ENCODE measurements at regions not wholly inside any gene's neighbourhood (a gene's known extent, or its start where the extent isn't known, plus 50 kb on each side); places are given as distances from the start of the nearest gene placed in this dataset.

DNA sequence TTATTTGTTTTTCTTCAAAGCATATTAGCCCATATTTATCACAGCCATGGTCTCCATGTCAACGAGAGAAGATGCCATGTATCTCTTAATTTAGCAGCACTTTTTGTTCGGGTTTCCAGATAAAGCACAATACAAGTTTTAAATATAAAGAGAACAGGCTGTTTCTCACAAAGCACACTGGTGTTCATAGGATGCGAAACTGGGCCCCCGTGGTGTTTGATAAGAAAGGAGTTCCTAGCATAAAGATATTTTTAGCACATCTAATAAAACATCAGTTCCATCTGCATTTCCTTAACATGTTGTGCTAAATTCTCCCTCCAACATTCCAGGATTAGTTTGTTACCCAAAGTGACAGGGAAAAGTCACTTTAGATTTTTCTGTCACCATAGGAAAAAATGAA is 72.4 kb upstream of the EDNRB start:
- no peaks in the 10 kb centered on the region for H3K9me2 ChIP-seq (ENCODE audit: insufficient read depth, low read length)
- no peaks in the 10 kb centered on the region for H3K79me2 ChIP-seq (replicated peaks; ENCODE audit: insufficient read depth, low read length)
- H3K9me3 ChIP-seq (ENCODE audit: low read length) = no peaks in the 10 kb centered on the region
- H3K27ac ChIP-seq (ENCODE audit: low read length) = no peak overlapping the region
- no peak overlapping the region for H3K4me3 ChIP-seq (ENCODE audit: low read length)
- H4K20me1 ChIP-seq (ENCODE audit: insufficient read depth) = no peaks in the 10 kb centered on the region
- no peaks in the 10 kb centered on the region for H3K36me3 ChIP-seq (ENCODE audit: insufficient read depth, low read length)
- TF ChIP-seq, protein P1, sequence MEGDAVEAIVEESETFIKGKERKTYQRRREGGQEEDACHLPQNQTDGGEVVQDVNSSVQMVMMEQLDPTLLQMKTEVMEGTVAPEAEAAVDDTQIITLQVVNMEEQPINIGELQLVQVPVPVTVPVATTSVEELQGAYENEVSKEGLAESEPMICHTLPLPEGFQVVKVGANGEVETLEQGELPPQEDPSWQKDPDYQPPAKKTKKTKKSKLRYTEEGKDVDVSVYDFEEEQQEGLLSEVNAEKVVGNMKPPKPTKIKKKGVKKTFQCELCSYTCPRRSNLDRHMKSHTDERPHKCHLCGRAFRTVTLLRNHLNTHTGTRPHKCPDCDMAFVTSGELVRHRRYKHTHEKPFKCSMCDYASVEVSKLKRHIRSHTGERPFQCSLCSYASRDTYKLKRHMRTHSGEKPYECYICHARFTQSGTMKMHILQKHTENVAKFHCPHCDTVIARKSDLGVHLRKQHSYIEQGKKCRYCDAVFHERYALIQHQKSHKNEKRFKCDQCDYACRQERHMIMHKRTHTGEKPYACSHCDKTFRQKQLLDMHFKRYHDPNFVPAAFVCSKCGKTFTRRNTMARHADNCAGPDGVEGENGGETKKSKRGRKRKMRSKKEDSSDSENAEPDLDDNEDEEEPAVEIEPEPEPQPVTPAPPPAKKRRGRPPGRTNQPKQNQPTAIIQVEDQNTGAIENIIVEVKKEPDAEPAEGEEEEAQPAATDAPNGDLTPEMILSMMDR (IDR thresholded peaks at IDR 0.05; ENCODE audit: poor library complexity, severe bottlenecking) = no peak
- TF ChIP-seq MXI1 (conservative IDR thresholded peaks at IDR 0.05; ENCODE audit: poor library complexity, severe bottlenecking) (no peak), EZH2 (IDR thresholded peaks at IDR 0.05; ENCODE audit: borderline replicate concordance, insufficient read depth, low read length, poor library complexity, severe bottlenecking) (no peak), TAF1 (IDR thresholded peaks at IDR 0.05; ENCODE audit: low read depth) (no peak), POLR2AphosphoS5 (IDR thresholded peaks at IDR 0.05) (no peak), SMC3 (conservative IDR thresholded peaks at IDR 0.05; ENCODE audit: poor library complexity) (no peak), EP300 (conservative IDR thresholded peaks at IDR 0.05; ENCODE audit: poor library complexity, severe bottlenecking) (no peak), RAD21 (conservative IDR thresholded peaks at IDR 0.05) (no peak), REST (IDR thresholded peaks at IDR 0.05; ENCODE audit: borderline replicate concordance) (no peak)
- no peaks in the 10 kb centered on the region for H3F3A ChIP-seq (ENCODE audit: insufficient read depth, low read length, poor library complexity, severe bottlenecking)
- H3K9ac ChIP-seq (ENCODE audit: low read length) = no peak overlapping the region
- no peaks in the 10 kb centered on the region for H3K27me3 ChIP-seq (ENCODE audit: insufficient read depth, low read depth, low read length)
- H3K4me2 ChIP-seq (ENCODE audit: low read length) = no peak overlapping the region
- no peak overlapping the region for H2AFZ ChIP-seq (ENCODE audit: low read depth, low read length)

GRCh38 chr13:77989281-77989680 is 70.7 kb upstream of the EDNRB start:
- Histone ChIP-seq H3K4me3 (ENCODE audit: low read length) (no peak overlapping the region), H3K9me3 (ENCODE audit: low read length) (no peaks in the 10 kb centered on the region), H3K9me2 (ENCODE audit: insufficient read depth, low read length) (no peaks in the 10 kb centered on the region), H3K4me2 (ENCODE audit: low read length) (no peak overlapping the region), H3K27me3 (ENCODE audit: insufficient read depth, low read depth, low read length) (no peaks in the 10 kb centered on the region), H3F3A (ENCODE audit: insufficient read depth, low read length, poor library complexity, severe bottlenecking) (no peaks in the 10 kb centered on the region), H3K36me3 (ENCODE audit: insufficient read depth, low read length) (no peaks in the 10 kb centered on the region), H3K9ac (ENCODE audit: low read length) (no peak overlapping the region), H2AFZ (ENCODE audit: low read depth, low read length) (no peak overlapping the region), H4K20me1 (ENCODE audit: insufficient read depth) (no peaks in the 10 kb centered on the region), H3K27ac (ENCODE audit: low read length) (no peak overlapping the region), H3K79me2 (replicated peaks; ENCODE audit: insufficient read depth, low read length) (no peaks in the 10 kb centered on the region)
- no peak for TF ChIP-seq MXI1 (conservative IDR thresholded peaks at IDR 0.05; ENCODE audit: poor library complexity, severe bottlenecking)
- TF ChIP-seq TAF1 (IDR thresholded peaks at IDR 0.05; ENCODE audit: low read depth) = no peak
- TF ChIP-seq EP300 (conservative IDR thresholded peaks at IDR 0.05; ENCODE audit: poor library complexity, severe bottlenecking) = no peak
- TF ChIP-seq RAD21 (conservative IDR thresholded peaks at IDR 0.05) = no peak
- no peak for TF ChIP-seq SMC3 (conservative IDR thresholded peaks at IDR 0.05; ENCODE audit: poor library complexity)
- TF ChIP-seq, protein P1 (IDR thresholded peaks at IDR 0.05; ENCODE audit: poor library complexity, severe bottlenecking) = no peak
- TF ChIP-seq EZH2 (IDR thresholded peaks at IDR 0.05; ENCODE audit: borderline replicate concordance, insufficient read depth, low read length, poor library complexity, severe bottlenecking) = no peak
- TF ChIP-seq POLR2AphosphoS5 (IDR thresholded peaks at IDR 0.05) = no peak
- no peak for TF ChIP-seq REST (IDR thresholded peaks at IDR 0.05; ENCODE audit: borderline replicate concordance)

Measured in neural cell (in vitro differentiated cells).